ENCODE measurements at regions not wholly inside any gene's neighbourhood (a gene's known extent, or its start where the extent isn't known, plus 50 kb on each side); places are given as distances from the start of the nearest gene placed in this dataset.

GRCh38 chr15:85889956-85890619, 95.4 kb upstream of the KLHL25 start:
- no peak for DNase-seq

- DNase-seq, result no peak
These were observed 95.9 kb upstream of the KLHL25 start for GRCh38 chr15:85890620-85890980.

GRCh38 chr15:85891470-85891869, 96.7 kb upstream of the KLHL25 start:
- DNase-seq, result no peak

GRCh38 chr15:85892232-85892631, 97.5 kb upstream of the KLHL25 start:
- DNase-seq, result no peak

GRCh38 chr15:85897207-85897894, 102.6 kb upstream of the KLHL25 start:
- no peak for DNase-seq

- DNase-seq, result no peak
These were observed 103.4 kb upstream of the KLHL25 start for GRCh38 chr15:85897895-85898717.

- no peak for DNase-seq
These were observed 105.2 kb upstream of the KLHL25 start for GRCh38 chr15:85899927-85900326.

- DNase-seq, result no peak
These were observed 111.2 kb upstream of the KLHL25 start for GRCh38 chr15:85905751-85906450.

GRCh38 chr15:85906640-85907039, 111.9 kb upstream of the KLHL25 start:
- DNase-seq, result no peak

GRCh38 chr15:85910834-85911233, 116.1 kb upstream of the KLHL25 start:
- DNase-seq, result no peak

GRCh38 chr15:85913461-85913860, 118.7 kb upstream of the KLHL25 start:
- no peak for DNase-seq

GRCh38 chr15:85920956-85921355, 126.2 kb upstream of the KLHL25 start:
- DNase-seq, result no peak

- DNase-seq, result no peak
These were observed 129.4 kb upstream of the KLHL25 start for GRCh38 chr15:85924088-85924487.

- DNase-seq, result no peak
These were observed 131.0 kb upstream of the KLHL25 start for GRCh38 chr15:85925649-85926237.

GRCh38 chr15:85926834-85927233, 132.1 kb upstream of the KLHL25 start:
- DNase-seq, result no peak

- DNase-seq, result no peak
These were observed 133.3 kb upstream of the KLHL25 start for GRCh38 chr15:85927931-85928537.

- no peak for DNase-seq
These were observed 135.1 kb upstream of the KLHL25 start for GRCh38 chr15:85929786-85930185.

GRCh38 chr15:85932391-85932790, 137.7 kb upstream of the KLHL25 start:
- DNase-seq, result no peak

- no peak for DNase-seq
These were observed 140.0 kb upstream of the KLHL25 start for GRCh38 chr15:85934691-85935090.

- no peak for DNase-seq
These were observed 140.5 kb upstream of the KLHL25 start for GRCh38 chr15:85935182-85935581.

- DNase-seq, result no peak
These were observed 142.0 kb upstream of the AGBL1 start for GRCh38 chr15:85937661-85938060.
